ENCODE measurements at regions not wholly inside any gene's neighbourhood (a gene's known extent, or its start where the extent isn't known, plus 50 kb on each side); places are given as distances from the start of the nearest gene placed in this dataset.

- H3K27me3 ChIP-seq (ENCODE audit: low read depth): no peaks in the 10 kb centered on the region
- ATAC-seq (no peak), DNase-seq (no peak)
- no peak overlapping the region for H3K27ac ChIP-seq
- H3K4me3 ChIP-seq: no peak overlapping the region
- H3K9me3 ChIP-seq: no peaks in the 10 kb centered on the region
- H3K36me3 ChIP-seq: no peaks in the 10 kb centered on the region
- no peaks in the 10 kb centered on the region for H3K4me1 ChIP-seq
- no peak for TF ChIP-seq CTCF (IDR thresholded peaks at IDR 0.05)
- intact Hi-C loops (cut with DNase I): no loop called here
Measured at GRCh38 chr14:53626761-53627160, 329.9 kb downstream of the BMP4 start.

GRCh38 chr14:53622447-53622846, 334.2 kb downstream of the BMP4 start:
- Histone ChIP-seq H3K27me3 (ENCODE audit: low read depth) (no peaks in the 10 kb centered on the region), H3K4me1 (no peaks in the 10 kb centered on the region), H3K4me3 (no peak overlapping the region), H3K27ac (no peak overlapping the region), H3K9me3 (no peaks in the 10 kb centered on the region), H3K36me3 (no peaks in the 10 kb centered on the region)
- DNase-seq (no peak), ATAC-seq (no peak)
- intact Hi-C loops (cut with DNase I): no loop called here
- no peak for TF ChIP-seq CTCF (IDR thresholded peaks at IDR 0.05)

GRCh38 chr14:53621921-53622320, 334.7 kb downstream of the BMP4 start:
- ATAC-seq (no peak), DNase-seq (no peak)
- Histone ChIP-seq H3K36me3 (no peaks in the 10 kb centered on the region), H3K4me1 (no peaks in the 10 kb centered on the region), H3K27ac (no peak overlapping the region), H3K9me3 (no peaks in the 10 kb centered on the region), H3K4me3 (no peak overlapping the region), H3K27me3 (ENCODE audit: low read depth) (no peaks in the 10 kb centered on the region)
- TF ChIP-seq CTCF (IDR thresholded peaks at IDR 0.05): no peak
- intact Hi-C loops (cut with DNase I): no loop called here

GRCh38 chr14:53621433-53621832, 335.2 kb downstream of the BMP4 start:
- TF ChIP-seq CTCF (IDR thresholded peaks at IDR 0.05): no peak
- H3K27me3 ChIP-seq (ENCODE audit: low read depth): no peaks in the 10 kb centered on the region
- DNase-seq (no peak), ATAC-seq (no peak)
- no peaks in the 10 kb centered on the region for H3K4me1 ChIP-seq
- no peaks in the 10 kb centered on the region for H3K36me3 ChIP-seq
- no peaks in the 10 kb centered on the region for H3K9me3 ChIP-seq
- no peak overlapping the region for H3K4me3 ChIP-seq
- no peak overlapping the region for H3K27ac ChIP-seq
- intact Hi-C loops (cut with DNase I): no loop called here

- H3K36me3 ChIP-seq: no peaks in the 10 kb centered on the region
- DNase-seq (no peak), ATAC-seq (no peak)
- H3K27ac ChIP-seq: no peak overlapping the region
- no peaks in the 10 kb centered on the region for H3K27me3 ChIP-seq (ENCODE audit: low read depth)
- no peaks in the 10 kb centered on the region for H3K4me1 ChIP-seq
- no peak for TF ChIP-seq CTCF (IDR thresholded peaks at IDR 0.05)
- intact Hi-C loops (cut with DNase I): no loop called here
- no peaks in the 10 kb centered on the region for H3K9me3 ChIP-seq
- no peak overlapping the region for H3K4me3 ChIP-seq
Measured at GRCh38 chr14:53620890-53621289, 335.7 kb downstream of the BMP4 start.

GRCh38 chr14:53620317-53620716, 336.3 kb downstream of the BMP4 start:
- TF ChIP-seq CTCF (IDR thresholded peaks at IDR 0.05): no peak
- Histone ChIP-seq H3K4me1 (no peaks in the 10 kb centered on the region), H3K27me3 (ENCODE audit: low read depth) (no peaks in the 10 kb centered on the region), H3K9me3 (no peaks in the 10 kb centered on the region), H3K36me3 (no peaks in the 10 kb centered on the region), H3K27ac (no peak overlapping the region), H3K4me3 (no peak overlapping the region)
- intact Hi-C loops (cut with DNase I): no loop called here
- ATAC-seq: peak in 1 of 2 donors; percentile 25
- DNase-seq: no peak
